Activated CD4-positive, alpha-beta T cell treated with anti-CD3 and anti-CD28 coated beads for 36 hours (primary cell): ENCODE measurements at regions not wholly inside any gene's neighbourhood (a gene's known extent, or its start where the extent isn't known, plus 50 kb on each side); places are given as distances from the start of the nearest gene placed in this dataset.
"Not testable (repeated sequence)": the region's sequence is repeated elsewhere in the genome, so short reads cannot be mapped to it uniquely, and the experiment has no call there.

Experiments
- ATAC-seq: fragments of 200-7000 bp; cut with Tn5 transposase; one replicate; pipeline ENCODE4 v1.10.0; 2021; ENCODE audit warnings: mild to moderate bottlenecking, moderate library complexity
- CTCF ChIA-PET: fragments of 350-600 bp; sonication (Branson Sonifier 250); formaldehyde crosslinking; loops from one replicate; lab custom pipeline; 2021; ENCODE audit warnings: antibody characterized with exemption; lab: Charles Lee
- POLR2A ChIA-PET: fragments of 350-600 bp; sonication (Branson Sonifier 250); formaldehyde crosslinking; loops from one replicate; lab custom pipeline; 2021; ENCODE audit warnings: antibody characterized with exemption, inconsistent platforms; lab: Charles Lee
- DNase-seq: peaks from one replicate; pipeline ENCODE4 v3.0.0-alpha.2; 2020
- H3K27ac Mint-ChIP-seq: one replicate; pipeline ENCODE4 v1.8.0; 2021; ENCODE audit warnings: mixed read lengths
- H3K27me3 Mint-ChIP-seq: one replicate; pipeline ENCODE4 v1.8.0; 2021; ENCODE audit warnings: mixed read lengths
- H3K36me3 Mint-ChIP-seq: one replicate; pipeline ENCODE4 v1.8.0; 2021; ENCODE audit warnings: low read depth, mixed read lengths
- H3K4me1 Mint-ChIP-seq: one replicate; pipeline ENCODE4 v1.8.0; 2021; ENCODE audit warnings: mixed read lengths
- H3K4me3 Mint-ChIP-seq: one replicate; pipeline ENCODE4 v1.8.0; 2021; ENCODE audit warnings: mild to moderate bottlenecking, moderate library complexity, mixed read lengths
- H3K9me3 Mint-ChIP-seq: one replicate; pipeline ENCODE4 v1.8.0; 2021; ENCODE audit warnings: low read depth, mixed read lengths
- intact Hi-C, 2 experiments: fragments of 100-400 bp; cut with DNase I in 1 of 2; cut with micrococcal nuclease in 1 of 2; formaldehyde crosslinking; loops; one replicate each; pipeline versions ENCODE4 v1.14.2 to v1.15.1; 2022 to 2024; cut with DNase I, micrococcal nuclease

- CTCF ChIA-PET: no interaction called here
- Mint-ChIP-seq H3K4me3 (no peak overlapping the region), H3K9me3 (no peaks in the 10 kb centered on the region), H3K27ac (no peak overlapping the region), H3K4me1 (peaks cover 45% of the 10 kb centered on the region), H3K36me3 (no peaks in the 10 kb centered on the region), H3K27me3 (peaks cover 69% of the 10 kb centered on the region)
- peak; percentile 9 for DNase-seq
- intact Hi-C loops: no loop called here
- POLR2A ChIA-PET: no interaction called here
- ATAC-seq: no peak
Measured at GRCh38 chr20:25858495-25859425, 162.1 kb upstream of the ZNF337 start.

- H3K27ac Mint-ChIP-seq, ATAC-seq, POLR2A ChIA-PET, CTCF ChIA-PET, H3K4me3 Mint-ChIP-seq, intact Hi-C loops, H3K9me3 Mint-ChIP-seq, DNase-seq, H3K36me3 Mint-ChIP-seq: not testable (repeated sequence)
- Mint-ChIP-seq H3K4me1 (peaks cover 40% of the 10 kb centered on the region), H3K27me3 (peaks cover 60% of the 10 kb centered on the region)
Measured at GRCh38 chr20:25857091-25857788, 160.6 kb upstream of the ZNF337 start.

GRCh38 chr20:25856256-25856884, 159.7 kb upstream of the ZNF337 start:
- ChIA-PET POLR2A (no interaction called here), CTCF (no interaction called here)
- intact Hi-C loops: no loop called here
- DNase-seq (no peak), ATAC-seq (no peak)
- Mint-ChIP-seq H3K4me1 (peaks cover 34% of the 10 kb centered on the region), H3K27ac (no peak overlapping the region), H3K27me3 (peaks cover 57% of the 10 kb centered on the region), H3K4me3 (no peak overlapping the region), H3K36me3 (no peaks in the 10 kb centered on the region), H3K9me3 (no peaks in the 10 kb centered on the region)

- ATAC-seq, intact Hi-C loops, CTCF ChIA-PET, POLR2A ChIA-PET, H3K36me3 Mint-ChIP-seq, H3K4me3 Mint-ChIP-seq, DNase-seq, H3K27ac Mint-ChIP-seq, H3K9me3 Mint-ChIP-seq: not testable (repeated sequence)
- Mint-ChIP-seq H3K27me3 (peaks cover 49% of the 10 kb centered on the region), H3K4me1 (peaks cover 28% of the 10 kb centered on the region)
Measured at GRCh38 chr20:25855451-25856156, 159.0 kb upstream of the ZNF337 start.

GRCh38 chr20:25854666-25855065, 158.0 kb upstream of the ZNF337 start:
- intact Hi-C loops: loop anchor here in 1 of 2 experiments (1.0 kb wide), 1 partner anchor 158 kb away; the partner anchor contains the start of gene ZNF337
- peak overlapping the region; percentile 77 for H3K4me3 Mint-ChIP-seq
- H3K4me1 Mint-ChIP-seq: peaks cover 21% of the 10 kb centered on the region
- H3K27ac Mint-ChIP-seq, H3K36me3 Mint-ChIP-seq, CTCF ChIA-PET, H3K9me3 Mint-ChIP-seq, POLR2A ChIA-PET, ATAC-seq, DNase-seq: not testable (repeated sequence)
- H3K27me3 Mint-ChIP-seq: peaks cover 39% of the 10 kb centered on the region

GRCh38 chr20:25853718-25854388, 157.2 kb upstream of the ZNF337 start:
- peak; percentile 88 for DNase-seq
- intact Hi-C loops: loop anchor here in 1 of 2 experiments (1.0 kb wide), 1 partner anchor 158 kb away; the partner anchor contains the start of gene ZNF337
- H3K36me3 Mint-ChIP-seq, CTCF ChIA-PET, H3K9me3 Mint-ChIP-seq, POLR2A ChIA-PET: not testable (repeated sequence)
- Mint-ChIP-seq H3K27ac (peak overlapping the region; percentile 73), H3K4me1 (peaks cover 16% of the 10 kb centered on the region), H3K4me3 (peak overlapping the region; percentile 77), H3K27me3 (peaks cover 32% of the 10 kb centered on the region)
- ATAC-seq: peak; percentile 85

- H3K27me3 Mint-ChIP-seq: peaks cover 28% of the 10 kb centered on the region
- H3K36me3 Mint-ChIP-seq, intact Hi-C loops, H3K27ac Mint-ChIP-seq, POLR2A ChIA-PET, CTCF ChIA-PET, H3K9me3 Mint-ChIP-seq: not testable (repeated sequence)
- ATAC-seq (peak; percentile 11), DNase-seq (peak; percentile 25)
- peaks cover 13% of the 10 kb centered on the region for H3K4me1 Mint-ChIP-seq
- H3K4me3 Mint-ChIP-seq: peak overlapping the region; percentile 77
Measured at GRCh38 chr20:25852968-25853717, 156.5 kb upstream of the ZNF337 start.

- CTCF ChIA-PET, intact Hi-C loops, H3K4me1 Mint-ChIP-seq, H3K4me3 Mint-ChIP-seq, H3K27ac Mint-ChIP-seq, POLR2A ChIA-PET, H3K36me3 Mint-ChIP-seq, DNase-seq, H3K9me3 Mint-ChIP-seq, ATAC-seq: not testable (repeated sequence)
- H3K27me3 Mint-ChIP-seq: peaks cover 14% of the 10 kb centered on the region
Measured at GRCh38 chr20:25850133-25850532, 153.5 kb upstream of the ZNF337 start.

- POLR2A ChIA-PET: no interaction called here
- CTCF ChIA-PET: no interaction called here
- Mint-ChIP-seq H3K36me3 (no peaks in the 10 kb centered on the region), H3K27me3 (peaks cover 4% of the 10 kb centered on the region), H3K27ac (no peak overlapping the region), H3K9me3 (no peaks in the 10 kb centered on the region), H3K4me1 (peaks cover 4% of the 10 kb centered on the region), H3K4me3 (no peak overlapping the region)
- ATAC-seq (no peak), DNase-seq (no peak)
- intact Hi-C loops: no loop called here
Measured at GRCh38 chr20:25848222-25848621, 151.6 kb upstream of the ZNF337 start.

GRCh38 chr20:25844640-25845039, 148.0 kb upstream of the ZNF337 start:
- CTCF ChIA-PET, intact Hi-C loops, H3K36me3 Mint-ChIP-seq, POLR2A ChIA-PET, H3K9me3 Mint-ChIP-seq, H3K27me3 Mint-ChIP-seq, DNase-seq, H3K4me3 Mint-ChIP-seq, ATAC-seq, H3K4me1 Mint-ChIP-seq, H3K27ac Mint-ChIP-seq: not testable (repeated sequence)
